Breast epithelium (tissue), 3 donors: ENCODE measurements at regions not wholly inside any gene's neighbourhood (a gene's known extent, or its start where the extent isn't known, plus 50 kb on each side); places are given as distances from the start of the nearest gene placed in this dataset.

ENCODE experiments used
- CTCF ChIP-seq, 3 donors: fragments of 450-650 bp; IDR thresholded peaks; one replicate each; pipeline ENCODE4 v1.5.1; 2016 to 2017; ENCODE audit warnings: antibody characterized with exemption in 3 of 3, mild to moderate bottlenecking in 3 of 3, moderate library complexity in 3 of 3
- POLR2A ChIP-seq: fragments of 450-650 bp; IDR thresholded peaks from one replicate; pipeline ENCODE4 v1.6.1; 2016; ENCODE audit warnings: antibody characterized with exemption, mild to moderate bottlenecking, moderate library complexity
- POLR2AphosphoS5 ChIP-seq, 3 donors: sonication (generic); formaldehyde crosslinking; IDR thresholded peaks; one replicate each; pipeline ENCODE4 v1.6.1; 2017; ENCODE audit warnings: antibody characterized with exemption in 3 of 3

- TF ChIP-seq POLR2AphosphoS5 (IDR thresholded peaks at IDR 0.05) (no peak), CTCF (IDR thresholded peaks at IDR 0.05) (no peak), POLR2A (no peak)
Observed at GRCh38 chr2:234566622-234567021, 69.7 kb upstream of the ARL4C start.
